Astrocyte (in vitro differentiated cells and primary cell): ENCODE measurements at regions not wholly inside any gene's neighbourhood (a gene's known extent, or its start where the extent isn't known, plus 50 kb on each side); places are given as distances from the start of the nearest gene placed in this dataset.

ENCODE experiments used
- DNase-seq: peaks from one replicate; pipeline ENCODE4 v3.0.0-alpha.2; 2010; ENCODE audit warnings: low read depth
- FAIRE-seq: peaks from 2 replicates; lab custom pipeline; 2011; peaks lifted over from hg19 to GRCh38; lab: Jason Lieb, UNC
- H2AFZ ChIP-seq: 2 replicates; pipeline ENCODE4 v1.6.0; 2012; ENCODE audit warnings: low read depth, low read length, inconsistent platforms
- H3K27ac ChIP-seq: 2 replicates; pipeline ENCODE4 v1.5.1; 2011; ENCODE audit warnings: low read depth, low read length, inconsistent platforms
- H3K27me3 ChIP-seq: 2 replicates; pipeline ENCODE4 v1.6.0; 2011; ENCODE audit warnings: low read length, inconsistent platforms; ENCODE audit not compliant: insufficient read depth
- H3K36me3 ChIP-seq: 2 replicates; pipeline ENCODE4 v1.5.1; 2011; ENCODE audit warnings: low read length, inconsistent platforms; ENCODE audit not compliant: insufficient read depth
- H3K4me1 ChIP-seq: 2 replicates; pipeline ENCODE4 v1.5.1; 2011; ENCODE audit warnings: low read length, inconsistent platforms; ENCODE audit not compliant: insufficient read depth
- H3K4me2 ChIP-seq: 2 replicates; pipeline ENCODE4 v1.6.0; 2012; ENCODE audit warnings: low read length, inconsistent platforms
- H3K4me3 ChIP-seq: 2 replicates; pipeline ENCODE4 v1.5.1; 2011; ENCODE audit warnings: low read depth, mild to moderate bottlenecking, low read length, inconsistent platforms; ENCODE audit not compliant: insufficient read depth
- H3K79me2 ChIP-seq: 2 replicates; pipeline ENCODE4 v1.6.0; 2012; ENCODE audit warnings: mild to moderate bottlenecking, low read length, inconsistent platforms; ENCODE audit not compliant: insufficient read depth
- H3K9ac ChIP-seq: 2 replicates; pipeline ENCODE4 v1.6.0; 2012; ENCODE audit warnings: mild to moderate bottlenecking, low read length, inconsistent platforms
- H3K9me3 ChIP-seq: 2 replicates; pipeline ENCODE4 v1.5.1; 2012; ENCODE audit warnings: low read depth, mild to moderate bottlenecking, low read length, inconsistent platforms; ENCODE audit not compliant: insufficient read depth
- H4K20me1 ChIP-seq: 2 replicates; pipeline ENCODE4 v1.6.0; 2012; ENCODE audit warnings: low read length, inconsistent platforms; ENCODE audit not compliant: insufficient read depth
- H3K27ac Mint-ChIP-seq: one replicate; pipeline ENCODE4 v1.8.0; 2021; ENCODE audit warnings: mild to moderate bottlenecking, mixed read lengths; ENCODE audit not compliant: unreplicated experiment
- H3K27me3 Mint-ChIP-seq: one replicate; pipeline ENCODE4 v1.8.0; 2021; ENCODE audit warnings: low read depth, mixed read lengths; ENCODE audit not compliant: unreplicated experiment
- H3K36me3 Mint-ChIP-seq: one replicate; pipeline ENCODE4 v1.8.0; 2021; ENCODE audit warnings: low read depth, mixed read lengths; ENCODE audit not compliant: unreplicated experiment
- H3K4me1 Mint-ChIP-seq: one replicate; pipeline ENCODE4 v1.8.0; 2021; ENCODE audit warnings: low read depth, mixed read lengths; ENCODE audit not compliant: unreplicated experiment
- H3K4me3 Mint-ChIP-seq: one replicate; pipeline ENCODE4 v1.8.0; 2021; ENCODE audit warnings: mild to moderate bottlenecking, moderate library complexity, mixed read lengths; ENCODE audit not compliant: unreplicated experiment
- H3K9me3 Mint-ChIP-seq: one replicate; pipeline ENCODE4 v1.8.0; 2021; ENCODE audit warnings: mild to moderate bottlenecking, mixed read lengths; ENCODE audit not compliant: unreplicated experiment
- CTCF ChIP-seq: IDR thresholded peaks from 2 replicates; pipeline ENCODE4 v1.5.1; 2011; ENCODE audit warnings: low read depth, mild to moderate bottlenecking, inconsistent platforms, low read length, moderate library complexity; ENCODE audit not compliant: insufficient read depth
- EZH2 ChIP-seq: IDR thresholded peaks from 2 replicates; pipeline ENCODE4 v1.6.1; 2012; ENCODE audit warnings: mild to moderate bottlenecking, low read length, inconsistent platforms; ENCODE audit not compliant: insufficient read depth

- H3K4me2 ChIP-seq: no peak overlapping the region
- Mint-ChIP-seq H3K4me3 (no peak overlapping the region), H3K27ac (no peak overlapping the region), H3K9me3 (peaks cover 12% of the 10 kb centered on the region), H3K4me1 (peaks cover 5% of the 10 kb centered on the region), H3K27me3 (no peaks in the 10 kb centered on the region), H3K36me3 (no peaks in the 10 kb centered on the region)
- no peaks in the 10 kb centered on the region for H3K9me3 ChIP-seq
- TF ChIP-seq EZH2 (no peak), CTCF (no peak)
- FAIRE-seq (no peak), DNase-seq (peak; percentile 34)
- H3K79me2 ChIP-seq: no peaks in the 10 kb centered on the region
- no peak overlapping the region for H3K9ac ChIP-seq
- H4K20me1 ChIP-seq: no peaks in the 10 kb centered on the region
- no peak overlapping the region for H2AFZ ChIP-seq
- no peak overlapping the region for H3K27ac ChIP-seq
- H3K27me3 ChIP-seq: no peaks in the 10 kb centered on the region
- H3K4me3 ChIP-seq: no peak overlapping the region
- no peaks in the 10 kb centered on the region for H3K4me1 ChIP-seq
- no peaks in the 10 kb centered on the region for H3K36me3 ChIP-seq
These were observed 644.3 kb downstream of the HDGFL1 start for GRCh38 chr6:23213651-23214050.

DNA sequence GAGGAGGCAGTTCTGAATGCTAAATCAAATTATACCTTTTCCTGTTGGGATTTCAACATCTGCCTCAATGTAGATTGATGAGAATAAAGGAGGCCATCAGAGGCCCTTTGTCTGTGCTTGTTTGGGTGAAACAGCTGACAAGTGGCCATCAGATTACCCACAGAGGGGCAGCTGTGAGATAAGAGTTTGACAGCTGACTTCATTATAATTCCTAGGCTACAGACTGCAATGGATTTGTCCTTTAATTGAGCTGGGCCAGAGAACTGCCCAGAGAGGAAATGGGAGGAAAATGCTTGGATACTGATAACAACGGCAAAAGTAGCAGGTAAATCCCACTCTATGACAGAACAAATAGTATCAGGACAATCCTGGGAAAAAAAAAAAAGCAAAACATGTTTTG, 649.4 kb downstream of the HDGFL1 start:
- Histone ChIP-seq H4K20me1 (no peaks in the 10 kb centered on the region), H3K79me2 (no peaks in the 10 kb centered on the region), H3K36me3 (no peaks in the 10 kb centered on the region), H3K9ac (no peak overlapping the region), H3K4me2 (no peak overlapping the region), H3K4me3 (no peak overlapping the region), H3K27ac (no peak overlapping the region), H3K9me3 (no peaks in the 10 kb centered on the region), H3K27me3 (no peaks in the 10 kb centered on the region), H2AFZ (no peak overlapping the region), H3K4me1 (no peaks in the 10 kb centered on the region)
- Mint-ChIP-seq H3K4me3 (no peak overlapping the region), H3K27ac (no peak overlapping the region), H3K4me1 (no peaks in the 10 kb centered on the region), H3K27me3 (no peaks in the 10 kb centered on the region), H3K9me3 (no peaks in the 10 kb centered on the region), H3K36me3 (no peaks in the 10 kb centered on the region)
- FAIRE-seq (no peak), DNase-seq (no peak)
- no peak for TF ChIP-seq CTCF
- no peak for TF ChIP-seq EZH2

GRCh38 chr6:23222724-23223123, 653.4 kb downstream of the HDGFL1 start:
- H3K4me2 ChIP-seq: no peak overlapping the region
- TF ChIP-seq EZH2 (no peak), CTCF (no peak)
- H3K27ac Mint-ChIP-seq: no peak overlapping the region
- no peak overlapping the region for H3K4me3 ChIP-seq
- H3K9ac ChIP-seq: no peak overlapping the region
- no peaks in the 10 kb centered on the region for H3K27me3 Mint-ChIP-seq
- H2AFZ ChIP-seq: no peak overlapping the region
- H3K27me3 ChIP-seq: no peaks in the 10 kb centered on the region
- no peaks in the 10 kb centered on the region for H4K20me1 ChIP-seq
- no peak for DNase-seq
- FAIRE-seq: no peak
- H3K36me3 Mint-ChIP-seq: no peaks in the 10 kb centered on the region
- no peak overlapping the region for H3K4me3 Mint-ChIP-seq
- H3K36me3 ChIP-seq: no peaks in the 10 kb centered on the region
- H3K79me2 ChIP-seq: no peaks in the 10 kb centered on the region
- H3K9me3 ChIP-seq: no peaks in the 10 kb centered on the region
- peaks cover 5% of the 10 kb centered on the region for H3K9me3 Mint-ChIP-seq
- no peaks in the 10 kb centered on the region for H3K4me1 ChIP-seq
- no peak overlapping the region for H3K27ac ChIP-seq
- no peaks in the 10 kb centered on the region for H3K4me1 Mint-ChIP-seq
